ENCODE measurements at regions not wholly inside any gene's neighbourhood (a gene's known extent, or its start where the extent isn't known, plus 50 kb on each side); places are given as distances from the start of the nearest gene placed in this dataset.

DNA sequence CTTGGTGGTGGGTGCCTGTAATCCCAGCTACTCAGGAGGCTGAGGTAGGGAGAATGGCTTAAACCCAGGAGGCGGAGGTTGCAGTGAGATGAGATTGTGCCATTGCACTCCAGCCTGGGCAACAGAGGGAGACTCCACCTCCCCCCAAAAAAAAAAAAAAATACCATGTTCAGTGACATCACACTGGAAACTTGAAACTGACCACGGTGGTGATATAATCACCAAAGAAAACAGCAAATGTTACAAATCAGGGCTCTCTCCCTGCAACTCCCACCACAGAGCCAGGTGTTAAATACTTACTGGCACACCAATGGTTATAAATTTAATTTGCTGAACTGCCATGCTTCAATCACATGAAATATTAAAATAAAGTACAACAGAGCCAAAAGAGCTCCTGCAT is 81.4 kb downstream of the ZNF608 start:
- DNase-seq = no peak

DNA sequence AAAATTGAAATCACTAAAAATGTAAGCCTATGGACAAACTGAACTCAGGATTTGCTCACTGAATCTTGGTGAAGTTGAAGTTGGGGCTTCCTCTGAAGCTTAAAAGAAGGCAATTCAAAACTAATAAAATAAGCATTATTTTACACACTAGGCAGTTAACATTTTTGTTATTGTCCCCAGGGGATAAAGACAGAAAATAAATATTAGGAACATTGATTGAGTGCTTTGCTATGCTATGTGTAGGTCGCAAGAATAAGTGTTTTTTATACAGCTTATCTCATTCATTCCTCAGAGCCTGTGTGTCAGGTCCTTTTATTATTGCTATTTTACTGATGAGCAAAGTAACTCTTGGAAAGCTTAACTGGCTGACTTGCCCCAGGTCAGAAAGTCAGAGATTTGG is 82.2 kb downstream of the ZNF608 start:
- DNase-seq = no peak

DNA sequence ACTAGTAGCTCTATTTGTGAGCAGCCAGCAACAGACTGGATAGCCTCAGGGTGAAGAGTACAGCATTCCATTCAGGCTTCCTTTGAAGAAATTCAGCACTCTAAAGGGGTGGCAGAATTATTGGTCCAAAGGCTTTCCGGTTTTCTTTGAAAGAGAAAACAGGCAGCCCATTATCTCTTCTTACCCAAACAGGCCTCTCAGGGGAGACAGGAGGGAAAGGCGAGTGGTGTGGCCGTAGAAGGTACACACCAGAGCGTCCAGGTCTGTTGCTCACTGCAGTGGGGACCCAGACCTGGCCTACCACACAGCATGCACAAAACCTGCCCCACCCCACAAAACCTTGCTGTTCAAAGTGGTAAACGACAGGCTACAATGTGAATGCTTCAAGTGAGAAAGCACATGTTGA is 83.3 kb downstream of the ZNF608 start:
- DNase-seq = no peak

GRCh38 chr5:124662181-124662781 is 84.2 kb downstream of the ZNF608 start:
- DNase-seq = no peak

GRCh38 chr5:124661317-124662141 is 84.9 kb downstream of the ZNF608 start:
- DNase-seq = no peak

DNA sequence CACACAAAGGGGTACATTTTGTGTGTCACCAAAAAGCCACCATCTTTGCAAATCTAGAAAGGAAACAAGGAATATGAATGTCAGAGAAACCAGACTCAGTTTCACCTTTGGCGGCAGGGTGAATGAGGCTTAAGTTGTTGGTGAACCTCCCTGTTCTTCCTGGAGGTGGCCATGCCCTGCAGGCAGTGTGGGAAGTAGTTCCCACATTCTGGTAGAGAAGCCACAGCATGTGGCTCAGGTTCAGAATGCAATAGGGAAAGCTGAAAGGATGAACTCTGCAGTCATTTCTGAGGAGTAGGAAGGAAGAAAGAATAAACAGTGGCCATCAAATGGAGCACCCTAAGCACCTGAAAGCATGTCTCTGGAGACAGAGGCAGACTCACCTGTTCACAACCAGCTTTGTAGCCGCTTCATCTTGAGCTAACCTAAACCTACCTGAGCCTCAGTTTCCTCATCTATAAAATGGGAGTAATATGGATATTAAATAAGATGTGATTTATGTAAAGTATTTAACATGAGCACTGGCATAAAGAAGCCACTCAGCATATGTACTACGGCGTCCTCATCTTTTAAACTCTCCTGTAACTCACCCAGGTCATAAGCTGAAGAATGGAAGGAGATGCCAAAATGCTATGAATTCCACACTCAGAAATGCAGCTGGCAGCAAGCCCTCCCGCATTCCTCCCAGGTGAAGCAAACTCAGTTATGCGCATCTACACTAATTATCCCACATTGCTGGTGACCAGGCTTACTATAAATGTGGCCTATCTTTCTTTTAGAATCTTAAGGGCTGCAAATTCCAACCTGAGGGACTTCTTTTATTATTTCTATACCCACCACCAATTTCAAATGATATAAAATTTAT is 86.0 kb downstream of the ZNF608 start:
- no peak for DNase-seq

DNA sequence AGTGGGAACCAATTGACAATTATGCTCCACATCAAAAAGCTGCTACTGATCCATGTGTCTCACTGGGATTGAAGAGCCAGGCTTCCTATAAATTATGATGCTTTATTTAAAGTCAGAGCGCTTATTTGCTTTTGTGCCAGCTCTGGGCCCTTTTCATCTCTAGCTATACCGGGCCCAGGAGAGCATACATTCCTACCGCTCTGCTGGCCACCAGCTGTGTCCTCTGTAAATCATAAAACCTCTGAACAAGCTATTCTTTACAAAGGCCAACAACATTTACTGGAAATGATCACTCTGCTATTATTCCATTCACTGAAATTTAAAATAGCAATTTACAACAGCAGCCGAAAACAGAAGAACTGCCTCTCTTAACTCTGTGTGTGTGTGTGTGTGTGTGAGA is 86.6 kb downstream of the ZNF608 start:
- no peak for DNase-seq

DNA sequence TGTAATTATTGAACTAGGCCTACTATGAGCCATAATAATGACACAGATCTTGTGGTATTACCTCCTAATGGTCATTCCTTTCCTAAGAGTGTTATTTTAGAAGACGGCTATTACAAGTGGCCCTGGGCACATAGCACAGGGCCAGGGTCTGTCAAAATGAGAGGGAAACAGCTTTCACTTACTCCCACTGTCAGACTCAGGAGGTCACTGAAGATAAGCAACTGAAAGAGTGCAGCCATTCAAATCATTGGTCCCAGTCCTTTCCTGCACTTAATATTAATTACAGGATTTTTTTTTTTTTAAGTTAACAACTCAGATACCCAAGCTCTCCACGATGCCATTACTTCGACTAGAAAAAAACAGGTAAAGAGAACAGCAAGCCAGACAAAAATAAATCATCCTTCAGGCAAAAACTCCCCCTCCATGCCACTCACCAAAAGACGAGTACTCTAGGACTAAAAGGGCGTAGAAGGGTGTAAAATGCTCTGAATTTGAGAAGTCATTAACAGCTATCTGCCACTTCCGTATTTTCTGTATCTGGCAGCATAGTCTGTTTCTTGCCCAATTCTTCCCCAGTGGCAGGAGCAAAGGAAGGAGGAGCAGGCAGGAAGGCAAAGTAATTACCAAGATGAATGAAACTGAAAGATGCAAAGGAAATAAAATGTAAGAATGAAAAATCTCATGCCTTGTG is 87.4 kb downstream of the ZNF608 start:
- DNase-seq = no peak

DNA sequence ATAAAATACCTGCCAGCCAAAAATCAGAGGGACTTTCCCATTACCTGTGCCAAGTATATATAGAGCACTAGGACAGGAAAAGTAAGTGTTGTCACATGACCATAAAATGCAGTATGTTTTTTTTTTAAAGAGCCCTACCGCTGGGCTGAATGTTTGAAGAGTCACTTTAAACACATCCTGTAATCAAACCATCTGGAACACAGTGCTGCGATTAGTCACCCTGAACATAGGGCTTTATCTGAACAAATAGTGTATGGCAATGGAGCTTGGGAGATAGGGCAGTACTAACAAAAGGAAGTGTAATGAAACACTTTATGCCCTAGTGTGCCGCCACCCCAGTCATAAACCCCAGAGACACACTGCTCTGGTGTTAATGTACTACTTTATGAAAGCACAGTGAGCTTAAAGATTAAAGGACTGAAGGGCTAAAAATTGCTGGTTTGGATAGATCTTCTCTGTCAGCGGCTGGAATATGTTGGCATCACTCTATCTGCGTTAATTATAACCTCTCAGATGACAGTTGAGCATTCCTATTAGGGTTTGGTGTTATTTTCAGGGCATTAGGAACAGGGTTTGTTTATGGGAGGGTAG is 90.4 kb downstream of the ZNF608 start:
- no peak for DNase-seq

GRCh38 chr5:124655251-124655917 is 91.1 kb downstream of the ZNF608 start:
- no peak for DNase-seq

- peak in 1 of 56 donors; percentile 30 for DNase-seq
Measured at GRCh38 chr5:124654418-124654817, 92.0 kb downstream of the ZNF608 start.

DNA sequence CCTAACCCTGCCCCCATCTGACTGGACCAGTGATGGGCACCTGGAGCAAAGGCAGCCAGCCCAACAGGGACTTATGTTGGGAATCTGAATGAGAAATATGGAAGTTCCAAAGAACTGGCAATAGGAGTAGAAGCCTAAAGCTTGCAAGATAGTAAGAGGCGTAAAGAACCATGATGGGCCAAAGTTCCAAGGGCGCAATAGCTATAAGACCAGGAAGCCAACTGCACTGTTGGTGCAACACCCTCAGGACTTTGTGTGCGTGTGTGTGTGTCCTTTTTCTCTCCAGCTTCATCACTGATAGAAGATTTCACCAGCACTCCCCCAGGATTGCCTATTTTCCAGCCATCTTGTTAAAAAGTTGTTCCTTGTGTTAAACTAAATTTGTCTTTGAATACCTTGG is 92.8 kb downstream of the ZNF608 start:
- DNase-seq = no peak

- DNase-seq = no peak
Measured at GRCh38 chr5:124652892-124653441, 93.5 kb downstream of the ZNF608 start.

GRCh38 chr5:124652514-124652819 is 94.0 kb downstream of the ZNF608 start:
- no peak for DNase-seq

DNA sequence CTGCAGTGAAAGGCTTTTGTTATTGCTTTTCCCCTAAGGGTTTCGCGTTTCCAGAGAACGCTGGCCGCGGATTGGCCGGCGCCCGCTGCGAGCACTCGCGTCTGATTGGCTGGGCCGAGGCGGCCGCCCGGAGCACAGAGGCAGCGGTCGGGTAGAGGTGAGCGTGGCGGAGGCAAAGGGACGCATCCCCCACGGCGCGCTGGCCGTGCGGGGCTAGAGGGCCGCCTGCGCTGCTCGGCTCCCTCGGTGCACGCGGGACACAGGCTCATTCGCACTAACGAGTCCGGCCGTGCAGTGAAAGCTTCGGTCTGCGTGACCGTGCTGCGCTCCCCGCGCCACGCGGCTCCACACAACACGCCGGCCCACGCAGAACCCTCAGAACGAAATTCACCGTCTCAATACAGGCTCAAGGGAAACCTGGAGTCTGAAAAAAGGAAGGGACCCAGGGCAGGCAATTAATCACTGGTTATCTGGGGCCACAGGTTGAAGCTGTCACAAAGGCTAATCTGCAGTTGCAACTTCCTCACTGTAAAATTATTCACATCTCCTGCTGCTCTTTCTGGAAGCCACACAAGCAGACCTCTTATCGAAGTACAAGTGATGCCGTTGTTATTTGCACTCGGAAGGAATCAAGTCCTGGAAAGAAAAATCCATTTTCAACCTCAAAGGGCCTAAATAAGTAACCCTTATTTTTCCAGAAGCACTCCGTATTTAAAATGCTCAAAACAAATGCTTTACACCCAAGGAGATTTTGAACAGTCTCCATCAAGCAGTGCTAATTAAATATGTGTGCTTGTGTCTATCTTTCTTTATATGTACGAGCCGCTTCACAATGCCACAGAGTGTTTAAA is 94.6 kb downstream of the ZNF608 start:
- DNase-seq = peak; percentile 27 to 90 (median 76)

- DNase-seq = no peak
Measured at GRCh38 chr5:124650951-124651662, 95.3 kb downstream of the ZNF608 start.

DNA sequence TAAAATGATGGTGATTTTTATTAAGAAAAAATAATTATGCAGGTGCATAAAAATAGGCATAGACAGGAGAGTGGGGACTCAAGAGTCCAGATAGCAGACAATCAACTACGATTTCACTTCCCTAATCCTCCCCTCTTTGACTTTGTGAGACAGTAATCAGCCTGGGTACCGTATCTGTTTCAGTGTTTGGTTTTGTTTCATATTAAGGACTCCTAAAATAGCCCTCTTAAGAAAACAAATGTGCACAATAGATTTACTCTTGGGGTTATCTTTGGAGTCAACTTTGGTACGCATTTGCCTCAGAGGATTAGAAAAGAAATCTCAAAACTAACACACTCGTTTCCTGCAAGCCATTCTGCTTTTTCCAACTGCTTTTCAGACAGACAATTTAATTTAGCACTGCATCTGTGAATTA is 96.3 kb downstream of the ZNF608 start:
- no peak for DNase-seq

DNA sequence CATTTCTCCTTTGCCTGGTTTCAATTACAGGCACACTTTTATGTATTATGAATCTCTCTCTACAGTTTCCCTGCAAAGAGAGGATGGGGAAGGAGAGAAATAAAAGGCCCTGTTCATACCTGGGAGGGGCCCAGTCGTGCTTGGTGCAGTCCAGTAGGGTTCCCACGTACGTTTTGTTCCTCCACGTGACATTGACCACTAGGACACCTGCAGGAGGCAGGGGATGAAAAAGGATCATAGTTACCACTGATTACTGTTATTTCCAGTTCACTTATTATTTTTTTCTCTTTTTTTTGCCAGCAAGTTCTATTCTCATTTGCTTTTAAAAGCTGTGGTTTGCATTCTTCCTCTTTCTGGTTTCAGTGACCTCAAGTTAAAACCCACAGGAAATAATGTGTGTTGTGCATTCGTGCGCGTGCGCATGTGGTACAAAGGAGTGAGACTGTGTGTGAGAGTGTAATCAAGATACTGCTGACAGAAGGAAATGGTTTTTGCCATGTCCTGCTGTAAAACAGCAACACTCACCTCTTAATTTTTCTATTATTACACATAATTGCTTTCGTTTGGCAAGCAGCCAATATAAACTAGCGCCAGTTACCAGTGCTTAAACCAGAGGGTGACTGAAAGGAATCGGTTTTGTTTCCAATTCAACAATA is 96.8 kb downstream of the ZNF608 start:
- DNase-seq = peak in 9 of 56 donors; percentile 20 to 64 (median 32)
